Endodermal cell (in vitro differentiated cells): ENCODE measurements at regions not wholly inside any gene's neighbourhood (a gene's known extent, or its start where the extent isn't known, plus 50 kb on each side); places are given as distances from the start of the nearest gene placed in this dataset.

ENCODE experiments used
- DNase-seq: peaks from one replicate; pipeline ENCODE4 v3.0.0-alpha.2; 2017
- H3K27ac ChIP-seq: 2 replicates; pipeline ENCODE4 v1.5.1; 2013; ENCODE audit warnings: mild to moderate bottlenecking, low read depth, low read length, moderate library complexity
- H3K27me3 ChIP-seq: 2 replicates; pipeline ENCODE4 v1.6.1; 2013; ENCODE audit warnings: mild to moderate bottlenecking, low read length, moderate library complexity; ENCODE audit not compliant: insufficient read depth, control insufficient read depth, poor library complexity, severe bottlenecking
- H3K36me3 ChIP-seq: 2 replicates; pipeline ENCODE4 v1.7.0; 2013; ENCODE audit warnings: mild to moderate bottlenecking, low read length, moderate library complexity; ENCODE audit not compliant: control insufficient read depth, insufficient read depth
- H3K4me1 ChIP-seq: one replicate; pipeline ENCODE4 v1.7.0; 2013; ENCODE audit warnings: low read length; ENCODE audit not compliant: control insufficient read depth, insufficient read depth
- H3K4me3 ChIP-seq: 2 replicates; pipeline ENCODE4 v1.5.1; 2013; ENCODE audit warnings: mild to moderate bottlenecking, low read length, moderate library complexity
- H3K9ac ChIP-seq: 2 replicates; pipeline ENCODE4 v1.6.1; 2013; ENCODE audit warnings: mild to moderate bottlenecking, low read length, moderate library complexity; ENCODE audit not compliant: poor library complexity, severe bottlenecking; ENCODE audit errors: extremely low read depth
- H3K9me3 ChIP-seq: 2 replicates; pipeline ENCODE4 v1.6.1; 2013; ENCODE audit warnings: mild to moderate bottlenecking, low read length, moderate library complexity; ENCODE audit not compliant: control insufficient read depth
- H3K27ac Mint-ChIP-seq: 2 replicates; pipeline ENCODE4 v1.8.0; 2020; ENCODE audit warnings: mixed read lengths
- H3K27me3 Mint-ChIP-seq: 2 replicates; pipeline ENCODE4 v1.8.0; 2021; ENCODE audit warnings: mild to moderate bottlenecking, mixed read lengths; ENCODE audit not compliant: insufficient read depth
- H3K36me3 Mint-ChIP-seq: 2 replicates; pipeline ENCODE4 v1.8.0; 2020; ENCODE audit warnings: low read depth, mixed read lengths
- H3K4me1 Mint-ChIP-seq: 2 replicates; pipeline ENCODE4 v1.8.0; 2020; ENCODE audit warnings: mixed read lengths
- H3K4me3 Mint-ChIP-seq: 2 replicates; pipeline ENCODE4 v1.8.0; 2020; ENCODE audit warnings: mild to moderate bottlenecking, moderate library complexity, mixed read lengths
- H3K9me3 Mint-ChIP-seq: 2 replicates; pipeline ENCODE4 v1.8.0; 2020; ENCODE audit warnings: mild to moderate bottlenecking, mixed read lengths
- WGBS, 2 experiments: methylation state at CpG; one replicate each; pipeline versions ENCODE4 v1.1.5 to v1.1.7; 2013; ENCODE audit warnings: missing lambda C conversion rate in 2 of 2, mixed read lengths in 1 of 2; ENCODE audit not compliant: insufficient coverage in 1 of 2, insufficient read length in 1 of 2; 5-methylcytosine and 5-hydroxymethylcytosine counted together
- TF ChIP-seq, protein P1 (sequence below): fragments of 200-600 bp; sonication (generic); conservative IDR thresholded peaks from 2 replicates; pipeline ENCODE4 v1.5.0; 2021; ENCODE audit warnings: antibody characterized with exemption, mild to moderate bottlenecking

DNA sequence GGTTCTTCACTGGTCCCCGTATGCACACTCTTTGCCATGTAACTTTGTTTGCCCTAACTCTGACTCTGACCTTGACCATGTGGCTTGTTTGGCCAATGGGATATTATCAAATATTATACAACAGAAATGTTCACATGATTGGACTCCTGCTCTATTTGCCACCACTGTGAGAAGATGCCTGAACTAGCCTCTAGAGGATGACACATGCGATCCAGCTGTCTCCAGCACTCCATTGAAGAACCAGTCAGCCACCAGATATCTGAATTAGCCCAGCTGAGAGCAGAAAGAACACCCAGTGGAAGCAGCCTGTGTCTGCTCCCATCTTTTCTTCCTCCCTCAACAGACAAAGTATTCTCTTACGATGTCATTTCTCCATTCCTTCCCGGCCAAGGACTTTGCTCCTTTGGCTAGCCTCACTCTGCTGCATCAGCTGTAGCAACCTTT lies 412.1 kb downstream of the IRS1 start:
- Histone ChIP-seq H3K36me3 (no peaks in the 10 kb centered on the region), H3K9me3 (no peaks in the 10 kb centered on the region), H3K4me1 (no peaks in the 10 kb centered on the region), H3K9ac (no peak overlapping the region), H3K27me3 (no peaks in the 10 kb centered on the region), H3K4me3 (no peak overlapping the region), H3K27ac (no peak overlapping the region)
- no peaks in the 10 kb centered on the region for H3K36me3 Mint-ChIP-seq
- 83 to 92% methylated on average over 4 of the region's 4 CpGs for WGBS, 2 experiments
- H3K27me3 Mint-ChIP-seq = no peaks in the 10 kb centered on the region
- TF ChIP-seq, protein P1, sequence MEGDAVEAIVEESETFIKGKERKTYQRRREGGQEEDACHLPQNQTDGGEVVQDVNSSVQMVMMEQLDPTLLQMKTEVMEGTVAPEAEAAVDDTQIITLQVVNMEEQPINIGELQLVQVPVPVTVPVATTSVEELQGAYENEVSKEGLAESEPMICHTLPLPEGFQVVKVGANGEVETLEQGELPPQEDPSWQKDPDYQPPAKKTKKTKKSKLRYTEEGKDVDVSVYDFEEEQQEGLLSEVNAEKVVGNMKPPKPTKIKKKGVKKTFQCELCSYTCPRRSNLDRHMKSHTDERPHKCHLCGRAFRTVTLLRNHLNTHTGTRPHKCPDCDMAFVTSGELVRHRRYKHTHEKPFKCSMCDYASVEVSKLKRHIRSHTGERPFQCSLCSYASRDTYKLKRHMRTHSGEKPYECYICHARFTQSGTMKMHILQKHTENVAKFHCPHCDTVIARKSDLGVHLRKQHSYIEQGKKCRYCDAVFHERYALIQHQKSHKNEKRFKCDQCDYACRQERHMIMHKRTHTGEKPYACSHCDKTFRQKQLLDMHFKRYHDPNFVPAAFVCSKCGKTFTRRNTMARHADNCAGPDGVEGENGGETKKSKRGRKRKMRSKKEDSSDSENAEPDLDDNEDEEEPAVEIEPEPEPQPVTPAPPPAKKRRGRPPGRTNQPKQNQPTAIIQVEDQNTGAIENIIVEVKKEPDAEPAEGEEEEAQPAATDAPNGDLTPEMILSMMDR = no peak
- H3K9me3 Mint-ChIP-seq = no peaks in the 10 kb centered on the region
- no peak for DNase-seq
- no peak overlapping the region for H3K4me3 Mint-ChIP-seq
- no peaks in the 10 kb centered on the region for H3K4me1 Mint-ChIP-seq
- H3K27ac Mint-ChIP-seq = no peak overlapping the region

DNA sequence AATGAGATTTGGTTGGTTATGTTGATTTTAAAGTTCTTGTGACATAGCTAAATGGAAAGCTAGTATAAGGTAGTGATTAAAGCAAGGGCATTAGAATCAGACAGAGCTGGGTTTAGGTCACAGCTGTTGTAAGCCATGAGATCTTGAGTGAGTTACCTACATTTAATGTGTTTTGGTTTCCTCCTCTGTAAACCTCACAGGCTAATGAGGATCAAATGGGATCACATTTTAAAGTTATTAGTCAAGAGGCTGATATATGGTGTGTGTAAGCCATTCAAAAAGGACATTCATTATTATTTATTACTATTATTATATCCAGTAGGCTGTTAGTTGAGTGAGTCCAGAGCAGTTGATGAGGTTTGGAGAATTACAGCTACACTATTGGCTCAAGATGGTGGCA lies 416.2 kb downstream of the IRS1 start:
- Histone ChIP-seq H3K36me3 (no peaks in the 10 kb centered on the region), H3K9ac (no peak overlapping the region), H3K27ac (no peak overlapping the region), H3K4me1 (no peaks in the 10 kb centered on the region), H3K4me3 (no peak overlapping the region), H3K27me3 (no peaks in the 10 kb centered on the region), H3K9me3 (no peaks in the 10 kb centered on the region)
- Mint-ChIP-seq H3K36me3 (no peaks in the 10 kb centered on the region), H3K9me3 (no peaks in the 10 kb centered on the region), H3K4me1 (no peaks in the 10 kb centered on the region), H3K27ac (no peak overlapping the region), H3K27me3 (no peaks in the 10 kb centered on the region), H3K4me3 (no peak overlapping the region)
- DNase-seq = no peak
- TF ChIP-seq, protein P1 = no peak

DNA sequence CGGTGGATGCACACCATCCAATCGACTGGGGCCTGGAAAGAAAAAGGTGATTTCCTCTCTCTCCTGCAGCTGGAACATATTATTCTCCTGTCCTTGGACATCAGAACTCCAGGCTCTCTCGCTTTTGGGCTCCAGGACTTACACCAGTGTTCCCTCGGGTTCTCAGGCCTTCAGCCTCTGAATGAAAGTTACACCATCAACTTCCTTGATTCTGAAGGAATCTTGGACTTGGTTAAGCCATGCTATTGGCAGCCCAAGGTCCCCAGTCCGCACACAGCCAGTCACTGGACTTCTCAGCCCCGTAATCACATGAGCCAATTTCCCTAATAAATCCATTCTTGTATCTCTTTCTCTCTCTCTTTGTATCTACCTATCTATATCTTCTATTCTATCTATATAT lies 418.9 kb downstream of the IRS1 start:
- Histone ChIP-seq H3K27me3 (no peaks in the 10 kb centered on the region), H3K36me3 (no peaks in the 10 kb centered on the region), H3K9ac (no peak overlapping the region), H3K4me1 (no peaks in the 10 kb centered on the region), H3K27ac (no peak overlapping the region), H3K4me3 (no peak overlapping the region), H3K9me3 (no peaks in the 10 kb centered on the region)
- Mint-ChIP-seq H3K27ac (no peak overlapping the region), H3K36me3 (no peaks in the 10 kb centered on the region), H3K27me3 (no peaks in the 10 kb centered on the region), H3K9me3 (no peaks in the 10 kb centered on the region), H3K4me1 (no peaks in the 10 kb centered on the region), H3K4me3 (no peak overlapping the region)
- TF ChIP-seq, protein P1 = no peak
- 95 to 97% methylated on average over 5 to 6 of the region's 6 CpGs for WGBS, 2 experiments
- no peak for DNase-seq
